ENCODE measurements at regions not wholly inside any gene's neighbourhood (a gene's known extent, or its start where the extent isn't known, plus 50 kb on each side); places are given as distances from the start of the nearest gene placed in this dataset.
"Not testable (repeated sequence)": the region's sequence is repeated elsewhere in the genome, so short reads cannot be mapped to it uniquely, and the experiment has no call there.

DNA sequence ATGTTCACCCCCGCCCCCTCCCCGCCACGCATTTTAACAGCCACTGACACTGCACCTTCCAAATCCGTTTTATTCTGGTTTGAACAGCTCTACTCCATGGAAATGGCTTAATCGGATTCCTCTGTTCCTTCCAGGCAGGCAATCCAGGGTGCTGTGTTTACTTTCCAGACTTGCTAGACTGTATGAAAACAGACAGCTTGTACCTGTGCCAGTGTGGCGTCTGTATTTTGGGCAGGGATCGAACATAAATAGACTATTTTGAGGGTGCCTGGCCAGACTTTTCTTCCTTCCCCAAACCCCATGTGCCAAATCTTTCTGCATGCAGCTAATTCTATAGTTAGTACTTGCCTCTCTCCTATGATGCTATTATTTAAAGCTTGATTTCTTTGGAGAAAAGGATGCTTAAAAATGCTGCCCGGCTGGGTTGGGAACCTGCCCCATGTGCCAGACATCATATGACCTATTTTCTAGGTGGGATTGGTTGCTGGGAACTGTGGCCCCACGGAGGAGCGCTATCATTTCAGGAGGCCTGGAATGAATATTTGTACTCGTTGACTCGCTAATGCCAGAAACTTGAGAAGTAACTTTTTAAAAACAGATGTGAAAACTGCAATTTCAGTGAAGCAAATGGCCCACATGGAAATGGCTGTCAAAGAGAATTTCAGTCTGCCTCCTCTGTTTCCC lies 814.8 kb downstream of the BRD1 start:
- DNase-seq (ENCODE audit: low read depth): no peak

- DNase-seq (ENCODE audit: low read depth): no peak
These were observed 815.7 kb downstream of the BRD1 start for GRCh38 chr22:49011769-49012648.

- no peak for DNase-seq (ENCODE audit: low read depth)
These were observed 816.3 kb downstream of the BRD1 start for GRCh38 chr22:49011379-49011768.

DNA sequence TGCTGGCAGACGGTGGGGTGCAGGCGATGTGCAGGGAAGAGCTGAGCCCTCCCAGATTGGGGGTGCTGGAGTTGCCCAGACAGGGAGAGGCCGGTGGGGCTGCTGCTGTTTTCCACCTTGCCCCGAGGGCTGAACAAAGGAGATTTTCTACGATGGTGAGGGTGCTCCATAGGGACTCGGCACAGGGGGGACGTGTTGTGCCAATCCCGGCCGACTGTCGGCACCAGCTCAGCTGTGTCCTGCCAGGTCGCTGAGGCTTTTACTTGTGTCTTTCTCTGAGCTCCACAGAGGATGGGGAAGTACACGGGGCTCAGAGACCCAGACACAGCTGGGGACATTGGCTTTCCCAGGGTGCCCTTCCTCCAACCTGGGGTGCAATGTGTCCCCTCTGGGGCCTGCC lies 816.8 kb downstream of the BRD1 start:
- DNase-seq (ENCODE audit: low read depth): no peak

DNA sequence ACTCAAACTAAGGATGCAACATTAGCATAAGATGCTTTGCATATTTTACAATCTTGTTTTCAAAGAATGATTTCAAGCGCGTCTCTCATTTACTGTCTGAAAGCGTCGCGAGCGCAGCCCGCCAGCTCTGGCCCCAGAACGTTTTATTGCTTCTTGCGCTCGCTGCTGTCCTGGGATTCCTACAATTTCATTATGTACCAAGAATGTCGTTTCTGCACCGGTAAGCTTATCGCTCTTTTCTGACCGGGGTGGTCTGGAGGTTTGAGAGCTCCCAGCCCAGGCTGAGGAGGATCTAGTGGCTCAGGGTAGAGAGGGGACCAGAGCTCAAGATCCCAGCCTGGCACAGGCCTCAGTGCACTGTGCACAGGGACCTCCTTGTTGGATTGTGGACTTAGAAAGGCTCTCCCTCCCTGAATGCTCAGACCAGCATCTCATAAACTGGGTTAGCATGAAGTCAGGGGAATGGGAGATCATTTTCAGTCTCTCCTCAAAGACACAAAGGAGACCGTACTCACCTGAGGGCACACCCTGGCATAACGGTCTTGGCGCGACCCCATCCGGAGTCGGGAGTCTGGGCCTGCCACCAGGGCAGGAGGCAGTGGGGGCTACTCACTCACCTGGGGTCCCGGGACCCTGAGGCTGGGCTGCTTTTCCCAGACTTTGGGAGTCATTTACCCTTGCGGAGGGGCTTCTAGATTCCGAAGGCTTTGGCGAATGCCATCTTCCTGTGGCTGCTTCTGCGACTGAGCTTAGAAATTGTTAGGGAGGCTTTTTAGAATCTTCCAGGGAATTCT lies 817.4 kb downstream of the BRD1 start:
- DNase-seq (ENCODE audit: low read depth): no peak

GRCh38 chr22:49009359-49010063 lies 818.2 kb downstream of the BRD1 start:
- DNase-seq (ENCODE audit: low read depth): no peak

DNA sequence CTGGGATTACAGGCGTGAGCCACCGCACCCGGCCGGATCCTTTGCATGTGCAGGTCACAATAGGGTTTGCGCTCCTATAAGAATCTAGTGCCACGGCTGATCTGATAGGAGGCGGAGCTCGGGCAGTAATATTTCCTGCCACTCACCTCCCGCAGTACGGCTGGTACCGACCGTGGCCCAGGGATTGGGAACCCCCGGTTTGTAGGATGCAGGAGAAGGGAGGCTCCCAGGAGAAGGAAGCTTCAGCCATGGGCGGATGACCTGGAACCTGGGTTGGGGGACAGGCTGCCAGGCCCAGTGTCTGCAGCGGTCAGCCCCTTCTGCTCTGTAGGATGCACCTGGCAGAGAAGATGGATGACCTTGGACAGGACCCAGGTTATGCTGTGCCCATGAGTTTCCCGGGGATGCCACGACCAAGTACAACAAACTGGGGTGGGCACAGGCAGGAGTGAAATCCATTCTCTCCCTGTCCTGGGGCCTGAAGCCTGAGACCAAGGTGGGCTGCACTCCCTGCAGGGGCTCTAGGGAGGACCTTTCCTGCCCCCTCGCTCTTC lies 818.9 kb downstream of the BRD1 start:
- no peak for DNase-seq (ENCODE audit: low read depth)

- no peak for DNase-seq (ENCODE audit: low read depth)
These were observed 820.5 kb downstream of the BRD1 start for GRCh38 chr22:49007013-49007653.

- DNase-seq (ENCODE audit: low read depth): no peak
These were observed 821.3 kb downstream of the BRD1 start for GRCh38 chr22:49006207-49007012.

GRCh38 chr22:49005557-49005956 lies 822.1 kb downstream of the BRD1 start:
- DNase-seq (ENCODE audit: low read depth): no peak

GRCh38 chr22:49004484-49005399 lies 822.9 kb downstream of the BRD1 start:
- DNase-seq (ENCODE audit: low read depth): no peak

GRCh38 chr22:48997605-48998004 lies 830.1 kb downstream of the BRD1 start:
- DNase-seq (ENCODE audit: low read depth): not testable (repeated sequence)

DNA sequence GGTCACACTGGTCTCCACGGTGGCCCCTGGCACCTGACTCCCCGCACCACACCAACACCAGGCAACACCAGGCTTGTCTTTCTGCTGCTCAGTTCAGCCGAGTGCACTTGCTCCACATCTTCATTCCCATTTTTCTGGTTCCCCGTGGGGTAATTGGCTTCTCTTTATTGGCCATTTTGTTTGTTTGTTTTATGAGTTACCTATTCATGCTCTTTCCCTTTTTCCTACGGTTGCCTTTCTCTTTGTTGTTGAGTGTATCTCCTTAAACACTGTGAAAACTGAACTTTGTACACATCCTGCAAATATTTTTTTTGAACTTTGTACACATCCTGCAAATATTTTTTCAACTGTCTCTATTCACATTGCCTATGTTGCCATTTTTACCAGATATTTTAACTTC lies 834.0 kb downstream of the BRD1 start:
- no peak for DNase-seq (ENCODE audit: low read depth)

DNA sequence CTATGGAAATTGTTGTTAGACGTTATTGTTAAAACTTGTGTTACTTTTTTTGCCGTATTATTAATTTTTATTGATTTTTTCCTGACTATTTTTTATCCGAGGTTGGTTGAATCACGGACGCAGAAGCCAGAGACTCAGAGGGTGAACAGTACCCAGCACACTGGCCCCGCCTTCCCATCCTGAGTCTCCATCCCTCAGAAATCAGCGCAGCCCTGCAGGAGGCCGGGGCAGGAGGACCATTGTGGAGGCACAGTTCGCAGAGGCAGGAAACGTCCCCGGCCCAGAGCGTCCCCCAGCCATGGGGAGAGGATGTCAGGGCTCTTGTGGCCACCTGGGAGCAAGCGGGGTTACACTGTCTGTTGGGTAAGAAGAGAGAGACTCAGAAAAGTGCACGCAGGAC lies 843.0 kb downstream of the BRD1 start:
- DNase-seq (ENCODE audit: low read depth): no peak

DNA sequence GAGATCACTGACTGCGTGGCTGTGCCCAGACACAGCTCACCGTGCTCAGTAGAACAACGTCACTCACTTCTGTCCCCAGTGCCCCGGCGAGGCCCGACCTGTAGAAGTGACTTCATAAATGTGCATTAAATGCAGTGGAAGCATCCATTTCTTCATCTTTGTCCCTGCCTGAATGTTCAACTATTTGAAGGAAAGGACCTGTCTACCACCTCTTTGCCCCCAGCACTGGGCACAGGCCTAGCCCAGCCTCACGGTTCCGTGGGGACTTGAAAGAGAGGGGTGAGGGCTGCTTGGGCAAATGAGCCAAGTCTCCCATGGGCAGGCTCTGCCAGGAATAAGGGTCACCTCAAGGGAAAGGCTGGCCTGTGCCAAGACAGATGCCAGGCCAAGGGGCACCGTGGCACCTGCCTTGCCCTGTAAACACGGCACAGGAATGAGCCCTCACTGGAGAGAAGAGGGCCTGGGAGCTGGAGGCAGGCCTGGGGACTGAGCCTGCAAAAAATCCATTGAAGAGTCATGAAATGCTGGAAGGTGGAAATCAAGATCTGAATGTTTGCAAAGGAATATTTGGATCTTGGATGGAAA lies 845.3 kb downstream of the BRD1 start:
- no peak for DNase-seq (ENCODE audit: low read depth)

GRCh38 chr22:48981371-48982061 lies 846.2 kb downstream of the BRD1 start:
- no peak for DNase-seq (ENCODE audit: low read depth)

DNA sequence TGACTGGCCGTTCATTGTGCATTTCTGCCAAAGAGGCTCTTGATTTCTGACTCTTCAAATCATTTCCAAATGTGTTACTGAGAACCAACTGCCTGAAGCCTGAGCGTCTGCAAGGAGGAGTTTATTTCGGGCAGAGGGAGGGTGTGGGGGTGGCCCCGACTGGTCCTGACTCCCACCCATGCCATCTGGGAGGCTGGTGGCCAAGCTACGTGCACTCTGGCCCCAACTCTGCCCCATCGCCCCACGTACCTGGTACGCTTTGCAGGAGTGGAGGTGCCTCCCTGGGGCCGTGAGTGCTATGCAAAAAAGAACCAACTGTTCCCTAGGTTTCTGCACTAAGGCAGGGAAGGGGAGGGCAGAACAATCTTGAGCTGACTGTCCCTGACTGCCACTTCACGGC lies 846.8 kb downstream of the BRD1 start:
- DNase-seq (ENCODE audit: low read depth): no peak

- DNase-seq (ENCODE audit: low read depth): no peak
These were observed 847.3 kb downstream of the BRD1 start for GRCh38 chr22:48980409-48980808.
